MV-4-11 (cell line): ENCODE measurements at regions not wholly inside any gene's neighbourhood (a gene's known extent, or its start where the extent isn't known, plus 50 kb on each side); places are given as distances from the start of the nearest gene placed in this dataset.
A peak's percentile ranks its signal among the peaks of the same experiment; 100 is the strongest.

Source experiments
- DNase-seq: peaks from one replicate; lab custom pipeline; 2025; lab: John Stamatoyannopoulos, UW

DNA sequence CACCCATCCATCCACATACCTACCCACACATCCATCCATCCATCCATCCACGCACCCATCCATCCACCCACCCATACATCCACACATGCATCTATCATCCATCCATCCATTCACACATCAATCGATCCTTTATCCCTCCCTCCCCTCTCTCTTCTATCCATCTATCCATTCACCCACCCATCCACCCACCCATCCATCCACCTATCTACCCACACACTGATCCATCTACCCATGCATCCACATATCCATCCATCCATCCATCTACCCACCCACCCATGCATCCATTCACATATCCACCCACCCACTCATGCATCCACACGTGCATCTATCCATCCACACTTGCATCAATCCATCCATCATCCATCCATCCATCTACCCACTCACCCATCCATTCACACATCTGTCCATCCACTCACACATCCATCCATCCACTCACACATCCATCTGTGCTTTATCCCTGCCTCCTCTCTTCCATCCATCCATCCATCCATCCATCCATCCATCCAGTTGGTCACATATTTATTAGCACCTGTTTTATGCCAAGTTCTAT, 366.1 kb downstream of the CTTN start:
- no peak for DNase-seq

DNA sequence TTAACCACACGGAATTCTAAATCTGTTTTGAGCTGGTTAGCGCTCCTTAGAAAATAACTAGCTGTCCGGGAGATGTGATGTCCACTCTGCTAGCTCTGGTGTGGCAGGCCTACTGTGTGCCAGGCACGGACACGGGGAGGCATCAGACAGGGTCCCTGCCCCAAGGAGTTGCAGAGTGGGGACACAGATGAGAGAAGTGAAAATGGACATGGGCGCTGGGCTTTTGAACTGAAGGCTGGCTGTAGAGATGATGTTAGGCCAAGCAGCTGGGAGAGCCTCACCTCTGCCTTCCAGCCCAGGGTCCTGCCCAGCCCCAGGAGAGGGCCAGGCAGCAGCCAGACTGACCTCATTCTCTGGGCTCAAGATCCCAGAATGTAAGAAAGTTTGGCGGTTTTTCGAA, 368.6 kb downstream of the CTTN start:
- DNase-seq, result no peak

DNA sequence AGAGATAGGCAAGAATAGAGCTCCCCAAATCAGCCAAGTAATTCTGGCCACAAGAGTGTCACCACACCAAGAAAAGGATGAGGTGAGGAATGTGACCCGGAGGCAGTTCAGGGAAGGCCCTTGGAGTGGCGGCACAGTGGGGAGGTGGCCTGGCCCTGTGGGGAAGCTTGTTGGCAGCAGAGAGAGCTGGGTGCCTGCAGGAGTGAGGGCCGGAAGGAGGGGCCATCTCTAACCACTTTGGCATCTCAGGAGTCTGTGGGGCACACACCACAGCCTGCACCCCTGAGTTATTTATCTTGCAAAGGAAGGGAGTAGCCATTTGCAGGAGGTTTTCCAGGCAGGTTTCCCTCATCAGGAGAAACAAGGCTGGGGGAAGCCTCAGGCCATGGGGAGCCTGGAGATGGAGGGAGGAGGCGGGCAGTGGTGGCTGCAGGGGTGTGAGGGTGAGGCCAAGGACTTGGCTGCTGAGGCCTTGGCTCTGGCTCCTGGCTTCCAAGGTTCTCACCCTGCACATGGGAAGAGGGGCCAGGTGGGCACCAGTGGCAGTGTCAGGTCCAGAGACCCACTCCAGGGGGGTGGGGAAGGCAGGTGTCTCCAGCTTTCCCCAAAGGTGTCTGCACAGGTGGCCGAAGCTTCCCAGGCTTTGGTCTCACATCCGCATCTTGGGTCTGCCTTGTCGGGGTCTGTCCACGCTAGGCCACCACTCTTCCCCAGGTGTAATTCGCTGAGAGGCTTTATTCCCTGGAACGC, 370.2 kb downstream of the CTTN start:
- no peak for DNase-seq

DNA sequence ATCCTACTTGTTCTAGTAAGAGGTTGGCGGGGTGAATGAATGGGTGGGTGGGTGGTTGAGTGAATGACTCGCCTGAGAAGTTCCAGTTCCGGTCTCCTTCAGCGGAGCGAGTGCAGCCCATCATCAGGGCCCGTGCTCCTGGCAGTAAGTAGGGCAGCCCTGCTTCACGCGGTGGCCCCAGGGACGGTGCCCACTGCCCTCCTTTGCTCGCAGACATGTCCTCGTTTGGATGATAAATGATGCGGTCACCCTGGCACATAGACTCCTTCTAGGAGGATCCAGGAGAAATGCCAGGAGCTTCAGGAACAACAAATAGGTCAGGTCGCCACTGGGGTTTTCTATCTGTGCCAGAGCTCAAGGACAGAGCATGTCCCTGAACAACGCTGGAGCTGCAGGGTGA, 370.8 kb downstream of the CTTN start:
- DNase-seq, result no peak

DNA sequence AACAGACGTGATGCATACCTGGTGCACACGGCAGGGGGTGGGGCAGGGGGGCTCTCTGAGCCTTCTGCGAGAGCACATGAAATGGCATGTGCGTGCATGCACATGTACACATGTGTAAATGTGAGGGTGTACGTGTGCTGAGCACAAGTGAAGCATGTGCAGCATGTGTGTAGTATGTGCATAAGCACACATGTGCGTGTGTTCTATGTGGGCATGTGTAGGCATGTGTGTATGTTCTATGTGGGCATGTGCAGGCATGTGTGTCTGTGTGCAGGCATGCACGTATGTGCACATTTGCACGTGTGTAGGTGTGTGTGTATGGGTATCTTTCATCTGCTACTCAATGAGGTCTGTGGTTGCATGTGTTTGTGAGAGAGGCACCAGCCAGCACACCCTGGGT, 371.2 kb downstream of the CTTN start:
- DNase-seq, result no peak

DNA sequence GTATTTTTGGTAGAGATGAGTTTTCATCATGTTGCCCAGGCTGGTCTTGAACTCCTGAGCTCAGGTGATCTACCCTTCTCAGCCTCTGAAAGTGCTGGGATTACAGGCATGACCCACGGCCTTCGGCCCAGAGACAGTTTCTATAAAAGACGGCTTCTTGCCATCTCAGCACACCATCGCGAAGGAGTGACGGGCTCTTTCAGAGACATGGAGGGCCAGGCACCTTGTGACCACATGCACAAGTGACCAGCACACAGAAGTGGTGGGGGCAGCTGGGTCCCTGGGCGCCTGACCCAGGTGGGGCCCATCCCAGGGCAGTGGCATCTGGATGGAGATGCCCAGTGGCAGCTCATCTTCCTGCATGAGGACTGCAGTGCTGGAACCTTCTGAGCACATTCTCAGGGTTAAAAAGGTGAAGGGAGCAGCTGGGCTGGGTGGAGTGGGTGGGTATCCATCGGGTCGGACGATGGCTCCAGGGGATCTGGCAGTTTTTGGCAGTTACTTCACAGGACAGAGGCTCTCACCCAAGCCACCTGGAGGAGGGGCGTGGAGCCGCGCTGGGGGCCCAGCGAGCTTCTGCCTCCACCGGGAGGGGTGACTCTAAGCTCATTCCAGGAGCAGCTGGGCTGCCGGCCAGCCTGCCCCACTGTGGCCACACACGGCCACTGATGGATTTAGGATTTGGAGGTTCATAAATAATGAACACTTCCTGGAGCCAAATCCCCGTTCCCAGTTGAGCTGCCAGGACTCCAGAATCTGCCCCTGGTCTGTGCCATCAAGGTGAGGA, 373.0 kb downstream of the CTTN start:
- DNase-seq, result no peak

DNA sequence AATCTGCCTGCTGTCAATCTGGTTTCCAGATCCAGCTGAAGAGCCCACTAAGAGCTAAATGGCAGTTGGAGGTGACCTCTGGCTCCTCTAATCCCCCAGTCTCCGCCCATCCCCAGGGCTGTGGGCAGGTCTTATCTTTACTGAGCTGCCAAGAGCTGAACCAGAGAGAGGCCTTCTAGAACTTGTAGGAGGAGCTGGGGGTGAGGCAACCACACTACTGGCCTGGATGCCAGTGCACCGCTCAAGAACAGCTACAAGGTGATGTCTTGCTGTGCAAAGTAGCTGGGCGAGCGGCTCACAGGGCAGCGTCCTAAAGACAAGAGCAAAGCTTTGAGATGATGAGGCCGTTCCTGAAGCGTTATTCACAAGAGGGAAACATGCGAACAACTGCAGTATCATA, 374.6 kb downstream of the CTTN start:
- DNase-seq, result no peak

DNA sequence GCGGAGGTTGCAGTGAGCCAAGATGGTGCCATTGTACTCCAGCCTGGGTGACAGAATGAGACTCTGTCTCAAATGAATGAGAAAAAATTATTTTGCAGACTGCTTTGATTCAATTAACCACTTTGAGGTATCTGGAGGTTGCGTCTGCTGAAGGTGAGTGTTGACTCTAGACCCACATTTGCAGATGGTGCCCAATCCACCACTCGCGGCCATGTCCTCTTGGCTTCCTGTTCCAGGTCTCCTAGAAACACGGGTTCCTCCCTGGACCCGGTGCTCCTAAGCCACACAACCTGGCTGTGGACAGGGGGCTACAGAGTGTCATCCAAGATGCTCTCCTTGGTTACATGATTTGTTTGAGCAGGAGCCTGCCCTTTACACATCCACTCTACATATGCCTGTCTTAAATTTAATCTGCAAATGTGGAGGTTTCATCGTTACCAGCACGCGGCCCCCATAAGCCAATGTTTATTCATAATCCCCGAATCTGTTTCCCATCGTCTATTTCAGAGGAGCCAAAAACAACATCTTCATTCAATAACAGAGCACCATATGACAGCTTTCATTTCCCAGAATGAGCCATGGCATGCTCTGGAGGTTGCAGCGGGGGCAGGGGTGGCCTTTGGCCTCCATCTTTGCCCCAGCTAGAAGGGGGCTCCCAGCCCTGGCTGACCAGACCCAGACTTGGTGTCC, 377.2 kb downstream of the CTTN start:
- DNase-seq, result no peak

DNA sequence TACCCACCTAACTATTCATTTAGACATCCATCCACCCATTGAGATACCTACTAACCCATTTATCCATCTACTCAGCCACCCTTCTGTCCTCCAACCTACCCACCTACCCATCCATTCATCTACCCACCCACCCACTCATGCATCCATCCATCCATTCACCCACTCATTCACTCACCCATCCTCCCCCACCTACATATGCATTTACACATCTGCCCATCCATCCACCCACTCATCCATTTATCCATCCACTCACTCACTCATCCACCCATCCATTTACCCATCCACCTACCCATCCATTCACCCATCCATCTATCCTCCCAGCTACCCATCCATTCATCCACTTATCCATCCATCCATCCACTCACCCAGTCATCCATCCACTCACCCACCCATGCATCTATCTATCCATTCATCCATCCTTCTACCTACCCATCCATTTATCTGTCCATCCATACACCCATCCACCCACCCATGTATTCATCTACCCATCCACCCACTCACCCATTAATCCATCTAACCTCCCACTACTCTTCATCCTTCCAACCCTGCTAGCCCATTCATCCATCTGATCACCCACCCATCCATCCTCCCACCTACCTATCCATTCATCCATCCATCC, 378.7 kb downstream of the CTTN start:
- DNase-seq, result no peak

DNA sequence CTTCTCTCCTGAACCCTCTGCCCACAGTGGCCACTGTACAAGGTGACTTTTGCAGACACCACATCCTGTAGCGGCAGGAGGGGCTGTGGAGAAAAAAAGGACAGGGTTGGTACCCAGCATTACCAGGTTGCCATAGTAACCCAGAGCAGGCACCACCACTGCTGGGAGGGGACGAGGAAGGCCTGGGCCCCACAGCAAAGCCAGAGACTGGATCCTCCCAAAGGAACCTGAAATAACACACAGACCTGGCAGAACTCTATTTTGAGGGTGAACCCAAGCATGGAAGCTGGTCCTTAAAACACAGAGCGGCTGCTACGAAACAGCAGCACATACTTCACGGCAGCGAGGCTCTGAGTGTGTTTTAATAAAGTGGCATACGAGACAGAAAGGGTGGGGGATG, 380.6 kb downstream of the CTTN start:
- DNase-seq, result no peak

DNA sequence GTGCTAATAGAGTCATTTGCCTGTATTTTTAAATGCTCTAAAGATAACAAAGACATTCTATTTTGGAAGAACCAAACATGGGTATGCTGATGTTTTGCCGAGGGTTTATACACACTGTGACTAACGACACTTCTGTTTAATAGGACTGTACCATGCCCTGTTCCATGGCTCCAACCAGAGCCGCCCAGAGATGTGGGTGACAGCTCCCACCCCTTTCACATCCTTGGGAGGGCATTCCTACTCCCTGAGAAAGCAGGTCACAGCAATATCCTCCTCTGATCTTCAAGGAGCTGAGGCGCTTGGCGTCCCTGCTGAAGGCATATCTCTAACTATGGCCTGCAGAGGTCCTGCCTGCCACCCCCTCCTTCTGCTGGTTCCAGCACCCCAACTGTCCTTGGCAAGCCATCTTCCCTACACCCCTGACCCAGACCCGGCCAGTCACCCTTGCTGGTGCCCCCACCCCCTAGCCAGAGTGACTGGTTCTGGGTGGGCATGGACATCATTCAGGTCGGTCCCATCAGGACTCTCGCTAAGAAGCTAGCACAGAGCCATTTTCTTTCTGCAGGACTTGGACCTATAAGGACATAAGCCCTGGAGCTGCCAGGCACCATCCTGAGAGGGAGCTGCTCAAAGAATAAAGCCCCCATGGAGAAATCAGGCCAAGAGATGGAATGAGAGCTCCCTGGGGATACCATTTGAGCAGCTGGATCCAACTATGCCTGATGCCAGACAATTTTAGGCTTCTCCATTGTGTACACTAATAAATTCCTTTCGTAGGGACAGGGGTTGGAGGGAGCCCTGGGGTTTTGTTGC, 381.3 kb downstream of the CTTN start:
- DNase-seq, result no peak

DNA sequence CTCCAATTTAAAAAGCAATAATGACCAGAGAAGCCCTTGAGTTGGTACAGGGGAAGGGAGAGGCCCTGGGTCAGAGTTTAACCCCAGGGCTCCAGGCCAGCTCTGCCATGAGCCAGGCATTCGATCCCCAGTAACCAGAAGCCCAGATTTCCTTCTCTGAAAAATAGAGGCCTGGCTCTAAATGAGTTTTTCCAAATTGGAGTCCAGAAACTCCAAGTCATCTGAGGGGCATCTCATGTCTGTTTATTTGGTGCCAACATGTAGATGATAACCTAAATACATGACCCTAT, 381.9 kb downstream of the CTTN start:
- DNase-seq, result no peak

DNA sequence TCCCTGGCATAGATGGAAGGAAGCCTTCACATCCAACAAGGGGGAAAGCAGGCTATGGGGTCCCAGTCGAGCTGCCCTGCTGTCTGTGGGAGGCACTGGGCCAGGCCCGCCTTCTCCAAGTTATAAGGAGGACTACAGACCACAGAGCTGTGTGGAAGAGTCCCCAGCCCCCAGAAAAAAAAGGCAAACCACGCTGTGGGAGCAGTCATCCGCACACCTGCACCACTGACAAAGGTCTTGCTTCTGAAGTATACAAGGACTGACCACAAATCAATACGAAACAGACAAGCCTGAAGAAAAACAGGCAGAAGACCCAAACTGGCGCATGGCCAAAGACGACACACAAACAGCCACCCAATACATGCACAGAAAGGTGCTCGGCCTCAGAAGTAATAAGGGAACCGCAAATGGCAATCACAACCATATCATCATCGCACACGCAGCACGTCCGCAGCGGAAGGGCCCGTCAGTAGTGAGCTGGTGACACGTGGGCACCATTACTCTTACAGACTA, 384.1 kb downstream of the CTTN start:
- DNase-seq, result no peak

DNA sequence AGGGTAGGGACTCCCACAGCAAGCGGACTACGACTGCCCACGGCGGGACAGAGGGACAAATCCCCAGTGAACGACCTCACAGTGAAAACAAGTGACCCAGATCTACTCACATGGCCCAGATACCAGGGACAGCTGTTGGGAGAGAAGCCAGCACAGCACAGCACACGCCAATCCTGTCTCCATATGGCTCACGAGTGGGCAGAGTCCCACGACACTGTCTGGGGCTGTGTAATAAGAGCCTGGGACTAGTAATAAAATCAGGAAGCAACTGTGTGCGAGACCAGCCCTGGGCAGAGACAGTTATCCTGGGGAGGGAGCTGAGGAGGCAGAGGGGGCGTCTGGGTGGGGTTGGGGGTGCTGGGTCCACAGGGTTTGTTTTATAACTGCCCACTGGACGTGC, 385.0 kb downstream of the CTTN start:
- DNase-seq, result no peak

DNA sequence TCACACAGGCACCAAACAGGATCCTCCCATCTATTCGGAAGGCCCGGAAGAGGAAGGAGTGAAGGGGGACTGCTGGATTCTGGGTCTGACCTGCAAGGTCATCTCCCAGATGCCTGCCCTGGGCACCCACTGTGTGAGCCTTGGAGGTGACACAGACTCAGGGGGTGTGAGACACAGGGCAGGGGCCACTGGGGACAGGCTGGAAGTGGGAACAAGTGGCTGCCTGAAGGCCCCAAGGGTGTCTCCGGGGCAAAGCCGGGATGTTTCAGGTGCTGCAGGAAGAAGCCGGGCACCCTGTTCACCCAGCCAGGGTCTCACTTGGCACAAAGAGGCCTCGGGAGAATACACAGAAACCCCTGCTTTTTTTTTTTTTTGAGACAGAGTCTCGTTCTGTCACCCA, 385.5 kb downstream of the CTTN start:
- DNase-seq, result no peak

DNA sequence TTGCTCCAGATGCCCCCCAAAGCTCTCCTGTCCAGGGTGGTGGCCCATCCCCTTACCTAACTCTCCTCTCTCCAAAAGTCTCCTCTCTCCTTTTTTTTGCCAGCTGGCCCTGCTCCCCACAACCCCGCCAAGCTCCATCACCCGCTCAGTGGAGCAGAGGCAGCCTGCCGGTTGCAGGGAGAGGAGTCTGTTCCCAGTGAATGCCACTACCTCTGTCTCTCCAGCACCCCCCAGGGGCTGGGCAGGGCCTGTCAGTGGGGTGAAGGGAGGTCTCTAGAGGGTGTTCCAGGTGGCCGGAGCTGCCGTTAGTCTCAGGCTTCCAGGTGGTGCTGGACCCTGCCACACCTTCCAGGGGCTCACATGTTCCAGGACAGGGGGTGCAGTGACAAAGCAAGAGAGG, 387.0 kb downstream of the CTTN start:
- no peak for DNase-seq

DNA sequence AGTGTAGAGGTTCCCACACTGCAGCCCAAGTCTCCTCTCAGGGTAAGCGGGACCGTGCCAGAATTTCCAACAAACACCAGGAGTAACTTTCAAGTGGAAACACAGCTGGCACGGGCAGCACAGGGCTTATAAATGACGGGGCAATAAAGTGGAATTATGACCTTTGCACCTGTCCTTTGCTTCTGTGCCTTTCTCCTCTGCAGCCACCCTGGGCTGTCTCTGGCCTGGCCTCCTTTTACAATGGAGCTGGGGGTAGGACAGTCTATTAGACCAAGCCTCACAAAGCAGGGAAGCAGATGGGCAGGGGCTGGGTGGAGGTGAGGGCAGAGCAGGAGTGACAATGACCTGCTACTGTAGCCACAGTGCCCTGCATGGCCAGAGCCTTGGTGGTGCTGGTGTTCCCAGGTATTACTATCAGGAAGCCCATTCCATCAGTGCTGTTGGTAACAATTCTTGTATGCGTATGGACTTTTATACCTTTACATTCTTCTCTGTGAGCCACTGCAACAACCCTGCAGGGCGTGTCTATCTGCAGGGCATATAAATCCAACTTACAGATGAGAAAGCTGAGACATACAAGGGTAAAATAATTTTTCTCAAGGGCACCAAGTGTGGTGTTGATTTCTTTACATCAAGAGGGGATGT, 387.8 kb downstream of the CTTN start:
- DNase-seq, result no peak

DNA sequence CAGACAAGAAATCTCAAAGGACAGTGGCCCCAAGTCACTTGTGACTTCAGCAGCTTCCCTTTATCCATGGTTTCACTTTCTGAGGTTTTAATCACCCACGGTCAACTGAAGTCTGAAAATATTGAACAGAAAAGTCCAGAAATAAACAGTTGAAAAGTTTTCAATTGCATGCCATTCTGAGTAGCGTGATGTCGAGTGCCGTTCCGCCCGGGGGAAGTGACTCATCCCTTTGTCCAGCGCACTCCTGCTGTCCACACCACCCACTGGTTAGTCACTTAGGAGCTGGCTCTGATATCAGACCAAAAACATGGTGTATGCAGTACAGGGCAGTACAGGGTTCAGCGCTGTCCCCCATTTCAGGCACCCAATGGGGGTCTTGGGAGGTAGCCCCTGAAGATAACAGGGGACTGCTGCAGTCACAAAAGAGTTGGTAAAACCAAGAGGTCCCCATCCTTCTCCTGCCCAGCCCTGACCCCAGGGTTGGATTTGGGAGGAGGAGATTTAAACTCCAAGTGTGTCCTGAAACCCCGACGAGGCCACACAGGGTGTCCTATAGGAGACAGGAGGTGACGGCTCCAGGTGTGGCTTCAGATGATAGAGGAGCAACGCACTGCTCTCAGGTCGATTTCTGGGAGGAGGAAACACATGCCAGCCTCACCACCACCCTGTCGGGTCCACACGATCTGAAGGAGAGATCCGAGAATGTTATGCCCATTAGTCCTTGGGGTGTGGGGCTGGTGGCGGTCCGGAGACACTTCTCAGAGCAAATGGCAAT, 390.1 kb downstream of the CTTN start:
- DNase-seq, result peak; percentile 81

DNA sequence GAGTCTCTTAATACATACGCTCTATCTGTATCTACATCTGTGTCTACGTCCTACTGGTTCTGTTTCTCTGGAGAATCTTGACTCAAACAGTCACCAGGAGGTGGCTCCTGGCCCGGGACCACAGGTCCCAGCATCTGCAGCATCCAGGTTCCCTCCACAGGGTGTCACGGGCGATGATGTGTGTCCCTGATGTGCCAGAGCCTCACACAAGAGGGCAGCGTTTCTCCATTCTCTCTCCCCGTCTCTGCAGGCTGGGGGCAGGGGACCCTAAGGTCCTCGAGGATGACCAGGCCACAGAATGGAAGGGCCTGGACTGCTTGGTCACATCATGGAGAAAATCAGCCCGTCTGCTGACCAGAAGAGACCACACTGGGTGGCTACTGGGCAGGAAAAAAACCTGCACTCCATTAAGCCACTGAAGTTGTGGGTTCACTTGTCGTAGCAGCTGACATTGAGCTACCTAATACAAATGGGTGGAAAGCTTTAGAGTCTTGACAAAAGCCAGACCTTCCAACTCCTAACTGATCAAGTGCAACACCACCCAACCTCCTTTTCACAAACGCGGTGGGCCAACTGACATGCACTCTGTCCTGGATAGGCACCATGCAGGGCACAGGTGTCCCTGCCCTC, 392.5 kb downstream of the CTTN start:
- no peak for DNase-seq
